K562 (cell line): ENCODE measurements at regions not wholly inside any gene's neighbourhood (a gene's known extent, or its start where the extent isn't known, plus 50 kb on each side); places are given as distances from the start of the nearest gene placed in this dataset.

Source experiments
- DMBX1 ChIP-seq: fragments of 250-450 bp; sonication (Bioruptor Pico); IDR thresholded peaks from 2 replicates; pipeline ENCODE4 v1.8.0; 2022; ENCODE audit warnings: inconsistent platforms, mild to moderate bottlenecking, moderate library complexity, borderline replicate concordance
- FOSL1 ChIP-seq: fragments of 200-800 bp; sonication (Bioruptor generic); conservative IDR thresholded peaks from 2 replicates; pipeline ENCODE4 v1.6.1; 2016; ENCODE audit warnings: missing genetic modification characterization, missing compliant biosample characterization
- MAFF ChIP-seq: IDR thresholded peaks from 2 replicates; pipeline ENCODE4 v1.6.1; 2012; ENCODE audit warnings: low read length, improper control_type of control experiment
- NFE2 ChIP-seq: IDR thresholded peaks from 2 replicates; pipeline ENCODE4 v1.6.1; 2014; ENCODE audit warnings: antibody characterized with exemption, low read depth
- NR4A1 ChIP-seq, 2 experiments: fragments of 250-450 bp in 1 of 2; fragments of 450-650 bp in 1 of 2; sonication (Bioruptor Pico) in 1 of 2; IDR thresholded peaks; 2 replicates each; pipeline versions ENCODE4 v1.4.0 to v1.6.1; 2016 to 2020; ENCODE audit warnings: mild to moderate bottlenecking in 2 of 2, missing compliant biosample characterization in 1 of 2, missing genetic modification characterization in 1 of 2, moderate library complexity in 1 of 2
- PKNOX1 ChIP-seq: fragments of 450-650 bp; IDR thresholded peaks from 2 replicates; pipeline ENCODE4 v1.6.1; 2016
- PRMT5 ChIP-seq: sonication (generic); formaldehyde crosslinking; IDR thresholded peaks from 2 replicates; pipeline ENCODE4 v1.5.0; 2020; ENCODE audit warnings: missing genetic modification reagents
- SMAD1 ChIP-seq: fragments of 150-350 bp; IDR thresholded peaks from 2 replicates; pipeline ENCODE4 v1.6.1; 2014; ENCODE audit warnings: low read length, low read depth; ENCODE audit not compliant: partially characterized antibody
- SMAD4 ChIP-seq: fragments of 250-450 bp; sonication (Bioruptor Pico); conservative IDR thresholded peaks from 2 replicates; pipeline ENCODE4 v1.8.0; 2021; ENCODE audit warnings: inconsistent platforms, mild to moderate bottlenecking, moderate library complexity
- SMARCA5 ChIP-seq: fragments of 450-650 bp; IDR thresholded peaks from 2 replicates; pipeline ENCODE4 v1.6.1; 2016
- ZBTB17 ChIP-seq: fragments of 450-650 bp; formaldehyde crosslinking; IDR thresholded peaks from 2 replicates; pipeline ENCODE4 v1.4.0; 2020; ENCODE audit warnings: mild to moderate bottlenecking
- ZNF174 ChIP-seq: fragments of 250-450 bp; sonication (Bioruptor Pico); IDR thresholded peaks from 2 replicates; pipeline ENCODE4 v1.4.0; 2020; ENCODE audit warnings: mild to moderate bottlenecking
- ZNF175 ChIP-seq: fragments of 200-800 bp; sonication (Bioruptor generic); IDR thresholded peaks from 2 replicates; pipeline ENCODE4 v1.6.1; 2016; ENCODE audit warnings: low read depth, mild to moderate bottlenecking, missing genetic modification characterization, missing compliant biosample characterization
- ZNF316 ChIP-seq: fragments of 450-650 bp; IDR thresholded peaks from 2 replicates; pipeline ENCODE4 v1.6.1; 2016
- ZNF384 ChIP-seq: IDR thresholded peaks from 2 replicates; pipeline ENCODE4 v1.6.1; 2012; ENCODE audit warnings: low read depth, low read length, improper control_type of control experiment
- ZNF512 ChIP-seq: IDR thresholded peaks from 2 replicates; pipeline ENCODE4 v1.6.1; 2016; ENCODE audit warnings: missing genetic modification characterization, missing compliant biosample characterization
- ZNF785 ChIP-seq: fragments of 250-450 bp; sonication (Bioruptor Pico); IDR thresholded peaks from 2 replicates; pipeline ENCODE4 v1.4.0; 2020; ENCODE audit warnings: mild to moderate bottlenecking
- TF ChIP-seq, protein P1 (sequence below): IDR thresholded peaks from 2 replicates; pipeline ENCODE4 v1.6.1; 2014; ENCODE audit warnings: antibody characterized with exemption
- TF ChIP-seq, protein P2 (sequence below): IDR thresholded peaks from 3 replicates; pipeline ENCODE4 v1.6.1; 2011; ENCODE audit warnings: borderline replicate concordance, mild to moderate bottlenecking; ENCODE audit not compliant: insufficient read length, insufficient read depth
- TF ChIP-seq, protein P3 (sequence below): IDR thresholded peaks from 2 replicates; pipeline ENCODE4 v1.6.1; 2012; ENCODE audit warnings: low read depth, low read length, improper control_type of control experiment, borderline replicate concordance
- TF ChIP-seq, protein P4 (sequence below): fragments of 450-650 bp; formaldehyde crosslinking; IDR thresholded peaks from 2 replicates; pipeline ENCODE4 v1.4.0; 2022; ENCODE audit warnings: mild to moderate bottlenecking, moderate library complexity

DNA sequence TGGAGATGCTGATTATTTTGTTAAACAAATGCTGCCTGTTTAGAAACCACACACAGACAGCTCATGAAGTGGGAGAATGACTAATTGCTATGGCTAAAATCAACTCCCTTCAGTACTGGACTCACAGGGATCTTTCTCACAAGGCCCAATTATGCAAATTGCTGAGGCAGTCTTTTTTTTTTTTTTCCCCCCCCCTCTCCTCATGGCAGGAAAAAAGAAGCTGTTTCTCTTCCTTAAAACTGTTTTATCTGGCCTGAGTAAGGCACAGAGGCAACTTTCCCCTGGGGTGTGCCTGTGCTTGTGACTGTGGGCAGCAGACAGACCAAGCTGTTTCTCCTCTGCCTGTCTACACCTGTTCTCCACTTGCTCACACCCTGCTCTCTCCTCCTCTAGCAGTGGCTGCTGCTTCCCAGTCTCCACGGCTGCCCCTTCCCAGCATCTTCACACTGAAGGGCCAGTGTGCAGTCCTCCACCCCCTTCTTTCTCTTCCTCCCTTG is 65.4 kb upstream of the STEAP1B start (continued):
- TF ChIP-seq, protein P1, sequence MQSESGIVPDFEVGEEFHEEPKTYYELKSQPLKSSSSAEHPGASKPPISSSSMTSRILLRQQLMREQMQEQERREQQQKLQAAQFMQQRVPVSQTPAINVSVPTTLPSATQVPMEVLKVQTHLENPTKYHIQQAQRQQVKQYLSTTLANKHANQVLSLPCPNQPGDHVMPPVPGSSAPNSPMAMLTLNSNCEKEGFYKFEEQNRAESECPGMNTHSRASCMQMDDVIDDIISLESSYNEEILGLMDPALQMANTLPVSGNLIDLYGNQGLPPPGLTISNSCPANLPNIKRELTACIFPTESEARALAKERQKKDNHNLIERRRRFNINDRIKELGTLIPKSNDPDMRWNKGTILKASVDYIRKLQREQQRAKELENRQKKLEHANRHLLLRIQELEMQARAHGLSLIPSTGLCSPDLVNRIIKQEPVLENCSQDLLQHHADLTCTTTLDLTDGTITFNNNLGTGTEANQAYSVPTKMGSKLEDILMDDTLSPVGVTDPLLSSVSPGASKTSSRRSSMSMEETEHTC = no peak
- TF ChIP-seq NFE2 (0 out of 2 replicates have a peak, but pooled peaks have one; percentile 39), ZNF174 (CRISPR knock-in tag) (no peak), ZNF384 (peak; percentile 97), ZNF175 (CRISPR knock-in tag) (no peak), SMAD4 (CRISPR knock-in tag) (no peak), MAFF (peak; percentile 81), PKNOX1 (peak; percentile 57; the same call in 1 of the 2 replicates), SMARCA5 (no peak), NR4A1 (CRISPR knock-in tag; IDR thresholded peaks at IDR 0.05) (no peak), NR4A1 (tag; IDR thresholded peaks at IDR 0.05) (no peak), ZNF316 (peak; percentile 97), ZNF512 (tag) (no peak), PRMT5 (CRISPR knock-in tag) (no peak), SMAD1 (no peak), DMBX1 (no peak), FOSL1 (peak; percentile 74), ZNF785 (CRISPR knock-in tag) (no peak), ZBTB17 (CRISPR knock-in tag) (no peak)
- TF ChIP-seq, protein P2, sequence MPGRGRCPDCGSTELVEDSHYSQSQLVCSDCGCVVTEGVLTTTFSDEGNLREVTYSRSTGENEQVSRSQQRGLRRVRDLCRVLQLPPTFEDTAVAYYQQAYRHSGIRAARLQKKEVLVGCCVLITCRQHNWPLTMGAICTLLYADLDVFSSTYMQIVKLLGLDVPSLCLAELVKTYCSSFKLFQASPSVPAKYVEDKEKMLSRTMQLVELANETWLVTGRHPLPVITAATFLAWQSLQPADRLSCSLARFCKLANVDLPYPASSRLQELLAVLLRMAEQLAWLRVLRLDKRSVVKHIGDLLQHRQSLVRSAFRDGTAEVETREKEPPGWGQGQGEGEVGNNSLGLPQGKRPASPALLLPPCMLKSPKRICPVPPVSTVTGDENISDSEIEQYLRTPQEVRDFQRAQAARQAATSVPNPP = no peak
- TF ChIP-seq, protein P3, sequence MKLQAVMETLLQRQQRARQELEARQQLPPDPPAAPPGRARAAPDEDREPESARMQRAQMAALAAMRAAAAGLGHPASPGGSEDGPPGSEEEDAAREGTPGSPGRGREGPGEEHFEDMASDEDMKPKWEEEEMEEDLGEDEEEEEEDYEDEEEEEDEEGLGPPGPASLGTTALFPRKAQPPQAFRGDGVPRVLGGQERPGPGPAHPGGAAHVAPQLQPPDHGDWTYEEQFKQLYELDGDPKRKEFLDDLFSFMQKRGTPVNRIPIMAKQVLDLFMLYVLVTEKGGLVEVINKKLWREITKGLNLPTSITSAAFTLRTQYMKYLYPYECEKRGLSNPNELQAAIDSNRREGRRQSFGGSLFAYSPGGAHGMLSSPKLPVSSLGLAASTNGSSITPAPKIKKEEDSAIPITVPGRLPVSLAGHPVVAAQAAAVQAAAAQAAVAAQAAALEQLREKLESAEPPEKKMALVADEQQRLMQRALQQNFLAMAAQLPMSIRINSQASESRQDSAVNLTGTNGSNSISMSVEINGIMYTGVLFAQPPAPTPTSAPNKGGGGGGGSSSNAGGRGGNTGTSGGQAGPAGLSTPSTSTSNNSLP = no peak
- TF ChIP-seq, protein P4, sequence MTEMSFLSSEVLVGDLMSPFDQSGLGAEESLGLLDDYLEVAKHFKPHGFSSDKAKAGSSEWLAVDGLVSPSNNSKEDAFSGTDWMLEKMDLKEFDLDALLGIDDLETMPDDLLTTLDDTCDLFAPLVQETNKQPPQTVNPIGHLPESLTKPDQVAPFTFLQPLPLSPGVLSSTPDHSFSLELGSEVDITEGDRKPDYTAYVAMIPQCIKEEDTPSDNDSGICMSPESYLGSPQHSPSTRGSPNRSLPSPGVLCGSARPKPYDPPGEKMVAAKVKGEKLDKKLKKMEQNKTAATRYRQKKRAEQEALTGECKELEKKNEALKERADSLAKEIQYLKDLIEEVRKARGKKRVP (CRISPR knock-in tag) = no peak
